HL-60 (cell line): ENCODE measurements at regions not wholly inside any gene's neighbourhood (a gene's known extent, or its start where the extent isn't known, plus 50 kb on each side); places are given as distances from the start of the nearest gene placed in this dataset.

Experiments
- DNase-seq, 2 experiments: peaks; one replicate each; pipeline ENCODE4 v3.0.0-alpha.2; 2010 to 2020; ENCODE audit warnings: low read depth in 1 of 2, low spot score in 1 of 2
- H3K27ac ChIP-seq: fragments of 250-450 bp; sonication (Bioruptor Pico); replicated peaks from 2 replicates; pipeline ENCODE4 v1.5.1; 2020; ENCODE audit warnings: mild to moderate bottlenecking, moderate library complexity
- H3K27me3 ChIP-seq: fragments of 250-450 bp; sonication (Bioruptor Pico); 2 replicates; pipeline ENCODE4 v1.5.1; 2021; ENCODE audit warnings: mild to moderate bottlenecking, moderate library complexity; ENCODE audit not compliant: insufficient read depth, poor library complexity, severe bottlenecking
- H3K4me3 ChIP-seq: replicated peaks from 2 replicates; pipeline ENCODE4 v1.5.1; 2011; ENCODE audit warnings: mild to moderate bottlenecking, control low read depth, low read length; ENCODE audit not compliant: insufficient read depth
- GABPA ChIP-seq: IDR thresholded peaks from 2 replicates; pipeline ENCODE4 v1.6.1; 2012; ENCODE audit warnings: low read depth
- POLR2AphosphoS5 ChIP-seq: IDR thresholded peaks from 2 replicates; pipeline ENCODE4 v1.6.1; 2012; ENCODE audit warnings: low read depth
- SPI1 ChIP-seq: IDR thresholded peaks from 2 replicates; pipeline ENCODE4 v1.6.1; 2012; ENCODE audit warnings: low read depth, mild to moderate bottlenecking, borderline replicate concordance
- TF ChIP-seq, protein P1 (sequence below): IDR thresholded peaks from one replicate; pipeline ENCODE4 v1.5.1; 2011; ENCODE audit warnings: low read length, control low read depth, inconsistent platforms; ENCODE audit not compliant: insufficient read depth
- TF ChIP-seq, protein P2 (sequence below): IDR thresholded peaks from 2 replicates; pipeline ENCODE4 v1.6.1; 2012; ENCODE audit warnings: low read depth; ENCODE audit not compliant: insufficient replicate concordance

DNA sequence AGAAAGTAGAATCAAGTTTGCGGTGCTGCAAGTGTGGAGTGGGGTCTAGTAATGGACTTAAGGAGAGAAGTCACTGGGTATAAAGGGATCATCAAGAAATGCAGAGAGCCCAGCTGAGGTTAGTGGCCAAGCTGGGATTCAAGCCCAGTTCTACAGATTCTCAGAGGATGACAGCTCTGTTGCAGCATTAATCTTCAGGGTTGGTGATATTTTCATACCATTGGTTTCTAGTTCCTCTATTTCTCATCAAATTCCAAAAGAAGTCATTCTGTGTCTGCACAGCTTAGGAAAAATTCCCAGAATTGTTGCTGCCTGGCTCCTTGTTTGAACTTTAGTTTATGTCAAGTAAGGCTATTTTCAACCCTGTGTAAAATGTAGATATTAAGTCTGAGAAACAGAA, 169.5 kb upstream of the NTF3 start:
- no peak for DNase-seq

DNA sequence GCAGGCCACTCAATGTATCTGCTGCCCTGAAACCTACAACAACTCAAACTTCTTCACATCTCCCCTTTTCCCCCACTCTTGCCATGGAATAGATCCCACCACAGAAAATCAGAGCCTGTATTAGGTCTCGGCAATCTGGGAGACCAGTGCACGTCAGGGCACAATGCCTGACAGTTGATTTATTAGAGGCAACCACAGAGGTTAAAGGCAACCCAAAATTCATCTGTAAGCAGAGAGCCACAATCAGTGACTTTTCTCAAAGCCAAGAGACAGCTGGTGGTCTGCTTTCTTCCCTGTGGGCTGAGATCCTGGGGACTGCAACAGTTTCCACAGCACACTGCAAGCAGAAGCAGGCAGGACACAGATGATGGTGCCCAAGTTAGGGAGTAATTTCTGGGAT, 169.0 kb upstream of the NTF3 start:
- Histone ChIP-seq H3K4me3 (no peak overlapping the region), H3K27me3 (peaks cover 2% of the 10 kb centered on the region), H3K27ac (no peak overlapping the region)
- DNase-seq, result no peak
- TF ChIP-seq, protein P1, sequence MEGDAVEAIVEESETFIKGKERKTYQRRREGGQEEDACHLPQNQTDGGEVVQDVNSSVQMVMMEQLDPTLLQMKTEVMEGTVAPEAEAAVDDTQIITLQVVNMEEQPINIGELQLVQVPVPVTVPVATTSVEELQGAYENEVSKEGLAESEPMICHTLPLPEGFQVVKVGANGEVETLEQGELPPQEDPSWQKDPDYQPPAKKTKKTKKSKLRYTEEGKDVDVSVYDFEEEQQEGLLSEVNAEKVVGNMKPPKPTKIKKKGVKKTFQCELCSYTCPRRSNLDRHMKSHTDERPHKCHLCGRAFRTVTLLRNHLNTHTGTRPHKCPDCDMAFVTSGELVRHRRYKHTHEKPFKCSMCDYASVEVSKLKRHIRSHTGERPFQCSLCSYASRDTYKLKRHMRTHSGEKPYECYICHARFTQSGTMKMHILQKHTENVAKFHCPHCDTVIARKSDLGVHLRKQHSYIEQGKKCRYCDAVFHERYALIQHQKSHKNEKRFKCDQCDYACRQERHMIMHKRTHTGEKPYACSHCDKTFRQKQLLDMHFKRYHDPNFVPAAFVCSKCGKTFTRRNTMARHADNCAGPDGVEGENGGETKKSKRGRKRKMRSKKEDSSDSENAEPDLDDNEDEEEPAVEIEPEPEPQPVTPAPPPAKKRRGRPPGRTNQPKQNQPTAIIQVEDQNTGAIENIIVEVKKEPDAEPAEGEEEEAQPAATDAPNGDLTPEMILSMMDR, result no peak
- no peak for TF ChIP-seq POLR2AphosphoS5
- TF ChIP-seq, protein P2, sequence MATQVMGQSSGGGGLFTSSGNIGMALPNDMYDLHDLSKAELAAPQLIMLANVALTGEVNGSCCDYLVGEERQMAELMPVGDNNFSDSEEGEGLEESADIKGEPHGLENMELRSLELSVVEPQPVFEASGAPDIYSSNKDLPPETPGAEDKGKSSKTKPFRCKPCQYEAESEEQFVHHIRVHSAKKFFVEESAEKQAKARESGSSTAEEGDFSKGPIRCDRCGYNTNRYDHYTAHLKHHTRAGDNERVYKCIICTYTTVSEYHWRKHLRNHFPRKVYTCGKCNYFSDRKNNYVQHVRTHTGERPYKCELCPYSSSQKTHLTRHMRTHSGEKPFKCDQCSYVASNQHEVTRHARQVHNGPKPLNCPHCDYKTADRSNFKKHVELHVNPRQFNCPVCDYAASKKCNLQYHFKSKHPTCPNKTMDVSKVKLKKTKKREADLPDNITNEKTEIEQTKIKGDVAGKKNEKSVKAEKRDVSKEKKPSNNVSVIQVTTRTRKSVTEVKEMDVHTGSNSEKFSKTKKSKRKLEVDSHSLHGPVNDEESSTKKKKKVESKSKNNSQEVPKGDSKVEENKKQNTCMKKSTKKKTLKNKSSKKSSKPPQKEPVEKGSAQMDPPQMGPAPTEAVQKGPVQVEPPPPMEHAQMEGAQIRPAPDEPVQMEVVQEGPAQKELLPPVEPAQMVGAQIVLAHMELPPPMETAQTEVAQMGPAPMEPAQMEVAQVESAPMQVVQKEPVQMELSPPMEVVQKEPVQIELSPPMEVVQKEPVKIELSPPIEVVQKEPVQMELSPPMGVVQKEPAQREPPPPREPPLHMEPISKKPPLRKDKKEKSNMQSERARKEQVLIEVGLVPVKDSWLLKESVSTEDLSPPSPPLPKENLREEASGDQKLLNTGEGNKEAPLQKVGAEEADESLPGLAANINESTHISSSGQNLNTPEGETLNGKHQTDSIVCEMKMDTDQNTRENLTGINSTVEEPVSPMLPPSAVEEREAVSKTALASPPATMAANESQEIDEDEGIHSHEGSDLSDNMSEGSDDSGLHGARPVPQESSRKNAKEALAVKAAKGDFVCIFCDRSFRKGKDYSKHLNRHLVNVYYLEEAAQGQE, result no peak
- no peak for TF ChIP-seq GABPA
- no peak for TF ChIP-seq SPI1

More for the DNA sequence above, 169.5 kb upstream of the NTF3 start:
- H3K4me3 ChIP-seq, result no peak overlapping the region
- peaks cover 2% of the 10 kb centered on the region for H3K27me3 ChIP-seq
- H3K27ac ChIP-seq, result no peak overlapping the region
- TF ChIP-seq, protein P2, result no peak
- TF ChIP-seq, protein P1, result no peak

DNA sequence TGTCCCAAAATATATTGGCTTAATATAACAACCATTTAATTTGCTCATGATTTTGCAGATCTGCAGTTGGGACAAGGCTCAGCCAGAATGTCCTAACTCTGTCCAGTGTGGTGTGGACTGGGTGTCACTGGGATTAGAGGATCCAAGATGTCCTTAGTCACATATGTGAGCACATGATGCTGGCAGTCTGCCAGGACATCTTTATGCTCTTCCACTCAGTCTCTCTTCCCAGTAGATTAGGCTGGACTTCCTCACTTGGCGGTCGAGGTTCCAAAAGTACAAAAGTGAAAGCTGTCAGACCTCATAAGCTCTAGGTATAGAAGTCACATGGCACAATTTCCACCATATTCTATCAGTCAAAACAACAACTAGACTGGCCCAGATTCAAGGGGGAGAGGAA, 167.9 kb upstream of the NTF3 start:
- no peak overlapping the region for H3K27ac ChIP-seq
- H3K27me3 ChIP-seq, result no peaks in the 10 kb centered on the region
- TF ChIP-seq, protein P2, result no peak
- no peak for TF ChIP-seq GABPA
- TF ChIP-seq POLR2AphosphoS5, result no peak
- TF ChIP-seq, protein P1, result no peak
- no peak for TF ChIP-seq SPI1
- H3K4me3 ChIP-seq, result no peak overlapping the region
- DNase-seq, result no peak
